MCF 10A (cell line): ENCODE measurements at regions not wholly inside any gene's neighbourhood (a gene's known extent, or its start where the extent isn't known, plus 50 kb on each side); places are given as distances from the start of the nearest gene placed in this dataset.

Experiments
- BruUV-seq: library from RNA; stranded (reverse); fragments of 400-500 nt; replicated peaks from 2 replicates; lab custom pipeline; 2021; lab: Mats Ljungman, UMichigan
- CTCF ChIA-PET: fragments of 300-600 bp; sonication (Branson Sonifier 250); formaldehyde crosslinking; extraction: SDS; loops from one replicate; lab custom pipeline; 2021; ENCODE audit warnings: antibody characterized with exemption, inconsistent platforms; lab: Yijun Ruan, JAX
- POLR2A ChIA-PET: fragments of 300-600, 350-650 bp; sonication (Branson Sonifier 250); formaldehyde crosslinking; extraction: SDS; loops from one replicate; lab custom pipeline; 2020; ENCODE audit warnings: antibody characterized with exemption, inconsistent platforms; lab: Yijun Ruan, JAX
- DNase-seq: peaks from one replicate; pipeline ENCODE4 v3.0.0-alpha.2; 2018; ENCODE audit not compliant: unreplicated experiment
- H3K27ac Mint-ChIP-seq: one replicate; pipeline ENCODE4 v1.8.0; 2022; ENCODE audit warnings: mild to moderate bottlenecking, low read depth, mixed read lengths; ENCODE audit not compliant: unreplicated experiment
- H3K27me3 Mint-ChIP-seq: one replicate; pipeline ENCODE4 v1.8.0; 2022; ENCODE audit warnings: mixed read lengths; ENCODE audit not compliant: insufficient read depth, unreplicated experiment
- H3K36me3 Mint-ChIP-seq: one replicate; pipeline ENCODE4 v1.8.0; 2022; ENCODE audit warnings: mild to moderate bottlenecking, moderate library complexity, mixed read lengths; ENCODE audit not compliant: insufficient read depth, unreplicated experiment
- H3K4me1 Mint-ChIP-seq: one replicate; pipeline ENCODE4 v1.8.0; 2022; ENCODE audit warnings: mixed read lengths; ENCODE audit not compliant: insufficient read depth, unreplicated experiment
- H3K4me3 Mint-ChIP-seq: one replicate; pipeline ENCODE4 v1.8.0; 2022; ENCODE audit warnings: mild to moderate bottlenecking, moderate library complexity, mixed read lengths; ENCODE audit not compliant: unreplicated experiment
- H3K9me3 Mint-ChIP-seq: one replicate; pipeline ENCODE4 v1.8.0; 2022; ENCODE audit warnings: mixed read lengths; ENCODE audit not compliant: unreplicated experiment
- intact Hi-C: fragments of 100-400 bp; cut with micrococcal nuclease; formaldehyde crosslinking; loops from 2 replicates; pipeline ENCODE4 v1.14.1; 2022
- TF ChIP-seq, protein P1 (sequence below): fragments of 200-600 bp; IDR thresholded peaks from one replicate; pipeline ENCODE4 v1.8.0; 2022; ENCODE audit warnings: antibody characterized with exemption, mild to moderate bottlenecking; ENCODE audit not compliant: unreplicated experiment

DNA sequence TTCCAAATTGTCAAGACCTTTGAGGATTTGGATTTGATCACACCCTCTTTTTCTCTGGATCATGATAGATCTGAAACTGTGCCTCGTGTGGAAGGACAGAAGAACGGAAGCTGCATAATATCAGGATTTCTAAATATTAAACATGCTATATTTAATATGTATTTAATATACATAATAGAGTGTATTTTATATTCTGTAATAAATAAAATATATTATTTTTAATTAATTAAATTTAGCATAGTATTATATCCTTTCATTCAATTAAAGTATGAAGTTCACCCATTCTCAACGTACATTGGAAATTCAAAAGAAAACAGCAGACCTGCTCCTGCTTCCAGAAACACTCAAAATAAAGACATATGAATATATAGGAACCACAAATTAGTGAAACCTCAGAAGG is 70.6 kb upstream of the GLIS3 start:
- Mint-ChIP-seq H3K27me3 (peaks cover 18% of the 10 kb centered on the region), H3K27ac (no peak overlapping the region), H3K4me1 (peaks cover 7% of the 10 kb centered on the region), H3K4me3 (no peak overlapping the region), H3K36me3 (no peaks in the 10 kb centered on the region), H3K9me3 (no peaks in the 10 kb centered on the region)
- BruUV-seq, result no TSS peak
- no peak for DNase-seq
- intact Hi-C loops, result loop anchor here (10.0 kb wide), 1 partner anchor 1126 kb away; no protein-coding TSS in a partner anchor
- POLR2A ChIA-PET, result interaction anchor here (0.7 kb wide), 1 partner anchor 1682 kb away, joined by 3 read pairs; no protein-coding TSS in a partner anchor
- TF ChIP-seq, protein P1, sequence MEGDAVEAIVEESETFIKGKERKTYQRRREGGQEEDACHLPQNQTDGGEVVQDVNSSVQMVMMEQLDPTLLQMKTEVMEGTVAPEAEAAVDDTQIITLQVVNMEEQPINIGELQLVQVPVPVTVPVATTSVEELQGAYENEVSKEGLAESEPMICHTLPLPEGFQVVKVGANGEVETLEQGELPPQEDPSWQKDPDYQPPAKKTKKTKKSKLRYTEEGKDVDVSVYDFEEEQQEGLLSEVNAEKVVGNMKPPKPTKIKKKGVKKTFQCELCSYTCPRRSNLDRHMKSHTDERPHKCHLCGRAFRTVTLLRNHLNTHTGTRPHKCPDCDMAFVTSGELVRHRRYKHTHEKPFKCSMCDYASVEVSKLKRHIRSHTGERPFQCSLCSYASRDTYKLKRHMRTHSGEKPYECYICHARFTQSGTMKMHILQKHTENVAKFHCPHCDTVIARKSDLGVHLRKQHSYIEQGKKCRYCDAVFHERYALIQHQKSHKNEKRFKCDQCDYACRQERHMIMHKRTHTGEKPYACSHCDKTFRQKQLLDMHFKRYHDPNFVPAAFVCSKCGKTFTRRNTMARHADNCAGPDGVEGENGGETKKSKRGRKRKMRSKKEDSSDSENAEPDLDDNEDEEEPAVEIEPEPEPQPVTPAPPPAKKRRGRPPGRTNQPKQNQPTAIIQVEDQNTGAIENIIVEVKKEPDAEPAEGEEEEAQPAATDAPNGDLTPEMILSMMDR, result no peak
- CTCF ChIA-PET, result interaction anchor here (6.7 kb wide), 1 partner anchor 55 kb away, joined by 120 read pairs; no protein-coding TSS in a partner anchor

DNA sequence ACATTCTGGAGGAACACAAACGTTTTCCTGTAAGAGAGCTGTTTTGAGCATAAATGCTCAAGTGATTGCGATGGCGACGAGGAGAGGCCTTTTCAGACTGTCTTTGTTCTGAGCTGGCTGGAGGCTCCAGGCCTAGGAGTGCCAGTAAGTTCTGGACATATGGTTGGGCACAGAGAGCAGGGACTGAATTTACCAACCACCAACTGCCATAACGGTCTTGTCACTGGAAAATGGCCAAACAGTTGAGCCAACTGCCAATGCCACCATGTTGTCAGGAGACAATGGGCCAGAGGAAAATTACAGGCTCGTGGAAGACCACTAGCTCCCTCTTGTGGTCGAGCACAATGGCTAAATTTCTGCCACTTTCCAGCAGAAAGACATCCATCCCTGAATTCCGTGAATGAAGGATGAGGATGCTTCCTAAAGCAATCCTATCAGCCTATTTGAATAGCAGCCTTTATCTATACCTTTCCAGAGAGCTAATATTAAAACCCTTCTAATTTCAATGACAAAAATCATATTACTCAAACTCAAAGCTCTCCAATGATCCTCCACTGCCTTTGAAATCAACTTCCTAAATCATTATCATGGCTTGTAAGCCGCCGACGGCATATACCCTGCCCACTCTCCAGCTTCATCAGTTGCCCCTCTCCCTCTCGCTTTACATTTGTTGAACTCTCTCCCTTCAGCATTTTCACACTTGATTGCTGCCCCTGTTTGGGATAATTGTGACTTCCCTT is 66.9 kb upstream of the GLIS3 start:
- DNase-seq, result peak; percentile 52
- H3K9me3 Mint-ChIP-seq, result no peaks in the 10 kb centered on the region
- no peak overlapping the region for H3K4me3 Mint-ChIP-seq
- H3K4me1 Mint-ChIP-seq, result no peaks in the 10 kb centered on the region
- no peaks in the 10 kb centered on the region for H3K36me3 Mint-ChIP-seq
- H3K27ac Mint-ChIP-seq, result no peak overlapping the region
- TF ChIP-seq, protein P1, result peak; percentile 80
- CTCF ChIA-PET, result interaction anchor here (0.5 to 6.7 kb wide), 41 partner anchors 10 to 1509 kb away, joined by 3 to 120 read pairs (median 4); no protein-coding TSS in a partner anchor
- POLR2A ChIA-PET, result interaction anchor here (0.7 to 1.5 kb wide), 2 partner anchors 29 to 51 kb away, joined by 3 to 6 read pairs; no protein-coding TSS in a partner anchor
- intact Hi-C loops, result loop anchor here (1.0 to 5.0 kb wide), 5 partner anchors 51 to 899 kb away; no protein-coding TSS in a partner anchor
- BruUV-seq, result no TSS peak
- peaks cover 3% of the 10 kb centered on the region for H3K27me3 Mint-ChIP-seq

DNA sequence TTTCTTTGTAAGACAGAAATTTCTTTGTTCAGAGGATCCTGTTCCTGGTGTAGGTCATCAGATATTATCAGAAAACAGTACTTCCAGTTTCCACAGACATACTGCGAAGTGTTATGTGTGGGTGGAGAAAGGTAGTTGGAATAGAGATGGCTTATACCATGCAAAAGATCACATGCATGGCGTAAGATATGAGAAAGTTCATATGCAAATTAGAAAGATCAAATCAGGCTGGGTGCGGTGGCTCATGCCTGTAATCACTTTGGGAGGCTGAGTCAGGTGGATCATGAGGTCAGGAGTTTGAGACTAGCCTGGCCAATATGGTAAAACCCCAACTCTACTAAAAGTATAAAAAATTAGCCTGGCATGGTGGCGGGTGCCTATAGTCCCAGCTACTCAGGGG is 65.2 kb upstream of the GLIS3 start:
- intact Hi-C loops, result loop anchor here (5.0 kb wide), 1 partner anchor 138 kb away; no protein-coding TSS in a partner anchor
- no peaks in the 10 kb centered on the region for H3K36me3 Mint-ChIP-seq
- no peaks in the 10 kb centered on the region for H3K4me1 Mint-ChIP-seq
- TF ChIP-seq, protein P1, result no peak
- no peak for DNase-seq
- CTCF ChIA-PET, result interaction anchor here (1.1 to 6.7 kb wide), 7 partner anchors 9 to 1506 kb away, joined by 3 to 120 read pairs (median 23); no protein-coding TSS in a partner anchor
- BruUV-seq, result no TSS peak
- no peak overlapping the region for H3K27ac Mint-ChIP-seq
- H3K9me3 Mint-ChIP-seq, result no peaks in the 10 kb centered on the region
- peaks cover 14% of the 10 kb centered on the region for H3K27me3 Mint-ChIP-seq
- no peak overlapping the region for H3K4me3 Mint-ChIP-seq
- POLR2A ChIA-PET, result interaction anchor here (0.6 kb wide), 1 partner anchor 1530 kb away, joined by 3 read pairs; no protein-coding TSS in a partner anchor

DNA sequence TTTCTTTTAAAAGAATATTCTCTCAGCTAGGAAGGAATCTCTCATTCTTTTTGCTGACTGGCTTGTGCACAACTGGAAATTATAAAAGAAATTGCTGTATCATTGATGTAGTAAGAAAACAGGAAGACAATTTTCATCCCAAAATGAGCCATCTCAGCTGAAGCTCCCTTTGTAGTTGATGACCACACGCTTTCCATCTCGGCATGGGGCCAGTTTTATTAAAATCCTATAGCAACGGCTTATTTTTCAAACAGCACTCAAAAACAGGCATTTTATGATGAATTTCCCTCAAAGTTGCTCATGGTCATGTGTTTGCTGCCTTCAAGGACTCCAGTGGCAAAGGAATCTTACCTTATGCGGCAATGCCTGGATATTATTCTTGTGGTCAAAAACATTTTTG is 62.4 kb upstream of the GLIS3 start:
- H3K27ac Mint-ChIP-seq, result no peak overlapping the region
- no peaks in the 10 kb centered on the region for H3K36me3 Mint-ChIP-seq
- H3K27me3 Mint-ChIP-seq, result peaks cover 14% of the 10 kb centered on the region
- POLR2A ChIA-PET, result no interaction called here
- no peaks in the 10 kb centered on the region for H3K9me3 Mint-ChIP-seq
- BruUV-seq, result no TSS peak
- H3K4me1 Mint-ChIP-seq, result no peaks in the 10 kb centered on the region
- TF ChIP-seq, protein P1, result no peak
- intact Hi-C loops, result no loop called here
- no peak overlapping the region for H3K4me3 Mint-ChIP-seq
- DNase-seq, result no peak
- CTCF ChIA-PET, result interaction anchor here (0.6 to 1.2 kb wide), 4 partner anchors 16 to 324 kb away, joined by 3 read pairs; no protein-coding TSS in a partner anchor
